A549 (cell line): ENCODE measurements at regions not wholly inside any gene's neighbourhood (a gene's known extent, or its start where the extent isn't known, plus 50 kb on each side); places are given as distances from the start of the nearest gene placed in this dataset.

ENCODE experiments used
- ATAC-seq, 2 experiments: fragments of 200-7000 bp in 1 of 2; fragments of >200 bp in 1 of 2; cut with Nextera tagmentation in 1 of 2; cut with Tn5 transposase in 1 of 2; 3 replicates each; pipeline versions ENCODE4 v1.8.0 to v1.9.1; 2018 to 2020; ENCODE audit warnings: mild to moderate bottlenecking in 1 of 2, moderate library complexity in 1 of 2
- CTCF ChIA-PET: fragments of 300-600 bp; sonication (Branson Sonifier 250); formaldehyde crosslinking; extraction: SDS; loops from one replicate; lab custom pipeline; 2021; ENCODE audit warnings: antibody characterized with exemption, inconsistent platforms; lab: Yijun Ruan, JAX
- POLR2A ChIA-PET: fragments of 350-600 bp; formaldehyde crosslinking; extraction: SDS; loops from one replicate; lab custom pipeline; 2021; ENCODE audit warnings: antibody characterized with exemption, inconsistent platforms; lab: Yijun Ruan, JAX
- DNase-seq, 2 experiments: peaks; one replicate each; pipeline versions ENCODE4 v3.0.0 to v3.0.0-alpha.2; 2011 to 2016; ENCODE audit warnings: low read depth in 1 of 2, low spot score in 1 of 2
- FAIRE-seq: peaks from 2 replicates; lab custom pipeline; 2011; peaks lifted over from hg19 to GRCh38; lab: Jason Lieb, UNC
- H3K27ac ChIP-seq, 2 experiments: fragments of >200 bp; sonication (Bioruptor Twin); formaldehyde crosslinking; 3 replicates each; pipeline ENCODE4 v1.5.1; 2016 to 2017
- H3K4me1 ChIP-seq: fragments of >200 bp; sonication (Bioruptor Twin); formaldehyde crosslinking; 3 replicates; pipeline ENCODE4 v1.6.1; 2016
- H3K4me2 ChIP-seq: fragments of >200 bp; sonication (Bioruptor Twin); formaldehyde crosslinking; 3 replicates; pipeline ENCODE4 v1.6.1; 2016
- H3K4me3 ChIP-seq: fragments of >200 bp; sonication (Bioruptor Twin); formaldehyde crosslinking; 3 replicates; pipeline ENCODE4 v1.5.1; 2016
- H3K9me3 ChIP-seq: fragments of >200 bp; sonication (Bioruptor Twin); formaldehyde crosslinking; 3 replicates; pipeline ENCODE4 v1.6.1; 2016
- ATOH8 ChIP-seq: fragments of 250-450 bp; sonication (Bioruptor Pico); IDR thresholded peaks from 2 replicates; pipeline ENCODE4 v1.5.0; 2020; ENCODE audit warnings: low read depth, mild to moderate bottlenecking, moderate library complexity
- CBX2 ChIP-seq: fragments of 200-600 bp; sonication (generic); IDR thresholded peaks from 2 replicates; pipeline ENCODE4 v1.6.1; 2016; ENCODE audit warnings: low read depth, mild to moderate bottlenecking, borderline replicate concordance
- E2F6 ChIP-seq: IDR thresholded peaks from 2 replicates; pipeline ENCODE4 v1.6.1; 2012; ENCODE audit warnings: low read depth, borderline replicate concordance
- EHMT2 ChIP-seq: fragments of 200-600 bp; sonication (generic); IDR thresholded peaks from 2 replicates; pipeline ENCODE4 v1.6.1; 2016; ENCODE audit warnings: antibody characterized with exemption, low read depth, mild to moderate bottlenecking, moderate library complexity
- FOSL2 ChIP-seq, 2 experiments: fragments of 450-650 bp in 1 of 2; fragments of >200 bp in 1 of 2; sonication (Bioruptor Twin) in 1 of 2; formaldehyde crosslinking; IDR thresholded peaks; 2 replicates each; pipeline versions ENCODE4 v1.5.0 to v1.6.1; 2016 to 2020; ENCODE audit warnings: mild to moderate bottlenecking in 1 of 2, moderate library complexity in 1 of 2
- HES2 ChIP-seq: fragments of >200 bp; sonication (Bioruptor Twin); formaldehyde crosslinking; IDR thresholded peaks from 2 replicates; pipeline ENCODE4 v1.6.1; 2016
- HEYL ChIP-seq: fragments of 250-450 bp; sonication (Bioruptor Pico); IDR thresholded peaks from 2 replicates; pipeline ENCODE4 v1.8.0; 2021; ENCODE audit warnings: mild to moderate bottlenecking, moderate library complexity
- HMGXB4 ChIP-seq: fragments of 250-450 bp; sonication (Bioruptor Pico); IDR thresholded peaks from 2 replicates; pipeline ENCODE4 v1.5.0; 2021; ENCODE audit warnings: mild to moderate bottlenecking, moderate library complexity, borderline replicate concordance
- HOXA7 ChIP-seq: fragments of 250-450 bp; sonication (Bioruptor Pico); IDR thresholded peaks from 2 replicates; pipeline ENCODE4 v1.5.0; 2020; ENCODE audit warnings: mild to moderate bottlenecking, moderate library complexity
- JUN ChIP-seq, 2 experiments: fragments of >200 bp; sonication (Bioruptor Twin); formaldehyde crosslinking; IDR thresholded peaks; 2 replicates in 1 of 2; 3 replicates in 1 of 2; pipeline ENCODE4 v1.6.1; 2016 to 2017
- MYC ChIP-seq: IDR thresholded peaks from 2 replicates; pipeline ENCODE4 v1.6.1; 2012; ENCODE audit warnings: mild to moderate bottlenecking, inconsistent platforms, low read length, improper control_type of control experiment, borderline replicate concordance
- NFE2L2 ChIP-seq: fragments of 150-350 bp; conservative IDR thresholded peaks from 2 replicates; pipeline ENCODE4 v1.6.1; 2014; ENCODE audit warnings: low read length
- POLR2A ChIP-seq: IDR thresholded peaks from 2 replicates; pipeline ENCODE4 v1.6.1; 2012; ENCODE audit warnings: mild to moderate bottlenecking, low read length
- RAD21 ChIP-seq, 2 experiments: fragments of >200 bp in 1 of 2; sonication (Bioruptor Twin) in 1 of 2; formaldehyde crosslinking in 1 of 2; IDR thresholded peaks in 1 of 2; conservative IDR thresholded peaks in 1 of 2; 2 replicates in 1 of 2; 3 replicates in 1 of 2; pipeline ENCODE4 v1.6.1; 2012 to 2018; ENCODE audit warnings: inconsistent platforms in 1 of 2
- SREBF2 ChIP-seq: fragments of 450-650 bp; IDR thresholded peaks from 2 replicates; pipeline ENCODE4 v1.6.1; 2014; ENCODE audit warnings: mild to moderate bottlenecking, moderate library complexity
- ZC3H11A ChIP-seq: fragments of 450-650 bp; IDR thresholded peaks from 2 replicates; pipeline ENCODE4 v1.6.1; 2014; ENCODE audit warnings: antibody characterized with exemption, mild to moderate bottlenecking
- ZFP36 ChIP-seq: fragments of 450-650 bp; IDR thresholded peaks from 2 replicates; pipeline ENCODE4 v1.6.1; 2014; ENCODE audit warnings: borderline replicate concordance; ENCODE audit not compliant: partially characterized antibody
- WGBS: methylation state at CpG from one replicate; pipeline ENCODE4 v1.1.6; 2017; ENCODE audit errors: missing lambda C conversion rate; 5-methylcytosine and 5-hydroxymethylcytosine counted together
- TF ChIP-seq, protein P1 (sequence below): fragments of 450-650 bp; IDR thresholded peaks from 2 replicates; pipeline ENCODE4 v1.6.1; 2014; ENCODE audit warnings: antibody characterized with exemption

GRCh38 chr7:89798599-89798996 lies 355.7 kb upstream of the STEAP1 start:
- ATAC-seq (no peak), DNase-seq (no peak), FAIRE-seq (no peak)
- no peak overlapping the region for H3K4me3 ChIP-seq
- H3K9me3 ChIP-seq = no peaks in the 10 kb centered on the region
- ChIA-PET POLR2A (no interaction called here), CTCF (no interaction called here)
- no peak overlapping the region for H3K27ac ChIP-seq
- WGBS = no CpG with 5 or more reads among the region's 2 CpGs
- no peak for TF ChIP-seq NFE2L2
- H3K4me1 ChIP-seq = no peaks in the 10 kb centered on the region
- H3K4me2 ChIP-seq = no peak overlapping the region

DNA sequence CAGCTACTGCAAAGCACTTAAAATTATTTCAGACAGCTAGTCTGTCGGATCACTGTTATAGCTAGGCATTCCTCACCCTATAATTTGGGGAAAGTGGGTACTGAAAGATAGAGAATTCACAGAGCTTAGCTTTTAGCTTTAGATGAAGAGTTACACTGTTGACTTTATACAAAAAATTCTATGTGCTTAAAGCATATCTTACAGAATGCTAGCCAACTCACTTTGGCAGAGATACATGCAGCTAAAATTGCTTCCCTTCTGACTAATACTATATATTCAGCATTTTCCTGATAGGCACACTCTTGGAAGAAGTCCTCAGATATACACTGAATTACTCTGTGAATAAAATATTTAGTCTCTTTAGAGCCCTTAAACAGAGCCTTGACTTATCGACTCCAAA lies 353.5 kb upstream of the STEAP1 start:
- Histone ChIP-seq H3K9me3 (no peaks in the 10 kb centered on the region), H3K27ac (no peak overlapping the region), H3K4me3 (no peak overlapping the region), H3K4me1 (no peaks in the 10 kb centered on the region), H3K4me2 (no peak overlapping the region)
- TF ChIP-seq NFE2L2 = no peak
- TF ChIP-seq ATOH8 (CRISPR knock-in tag) = no peak
- TF ChIP-seq HMGXB4 (CRISPR knock-in tag) = no peak
- no peak for TF ChIP-seq E2F6
- TF ChIP-seq SREBF2 = no peak
- TF ChIP-seq CBX2 = no peak
- TF ChIP-seq HOXA7 (CRISPR knock-in tag) = no peak
- CTCF ChIA-PET = no interaction called here
- FAIRE-seq (no peak), DNase-seq (no peak), ATAC-seq (no peak)
- WGBS = 5% methylated on average over 2 of the region's 2 CpGs
- POLR2A ChIA-PET = no interaction called here

GRCh38 chr7:89809291-89809690 lies 345.0 kb upstream of the STEAP1 start:
- no peak overlapping the region for H3K4me3 ChIP-seq
- WGBS = 0% methylated on average over 1 of the region's 1 CpG
- CTCF ChIA-PET = no interaction called here
- TF ChIP-seq POLR2A = no peak
- TF ChIP-seq HEYL (CRISPR knock-in tag) = no peak
- TF ChIP-seq EHMT2 = no peak
- no peak for TF ChIP-seq ZC3H11A
- TF ChIP-seq JUN (IDR thresholded peaks at IDR 0.05) = no peak
- no peak for TF ChIP-seq HES2
- no peak for TF ChIP-seq FOSL2 (IDR thresholded peaks at IDR 0.05)
- TF ChIP-seq FOSL2 (CRISPR knock-in tag; IDR thresholded peaks at IDR 0.05) = no peak
- no peak for TF ChIP-seq SREBF2
- no peak for TF ChIP-seq ZFP36
- TF ChIP-seq, protein P1, sequence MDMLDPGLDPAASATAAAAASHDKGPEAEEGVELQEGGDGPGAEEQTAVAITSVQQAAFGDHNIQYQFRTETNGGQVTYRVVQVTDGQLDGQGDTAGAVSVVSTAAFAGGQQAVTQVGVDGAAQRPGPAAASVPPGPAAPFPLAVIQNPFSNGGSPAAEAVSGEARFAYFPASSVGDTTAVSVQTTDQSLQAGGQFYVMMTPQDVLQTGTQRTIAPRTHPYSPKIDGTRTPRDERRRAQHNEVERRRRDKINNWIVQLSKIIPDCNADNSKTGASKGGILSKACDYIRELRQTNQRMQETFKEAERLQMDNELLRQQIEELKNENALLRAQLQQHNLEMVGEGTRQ = no peak
- TF ChIP-seq E2F6 = no peak
- no peak for TF ChIP-seq MYC
- TF ChIP-seq RAD21 (conservative IDR thresholded peaks at IDR 0.05 in 1 of 2, IDR thresholded peaks at IDR 0.05 in 1 of 2) = no peak
- ATAC-seq = no peak
- POLR2A ChIA-PET = no interaction called here
- H3K4me2 ChIP-seq = no peak overlapping the region
- H3K4me1 ChIP-seq = no peaks in the 10 kb centered on the region
- H3K27ac ChIP-seq = no peak overlapping the region
- no peak for FAIRE-seq
- H3K9me3 ChIP-seq = no peaks in the 10 kb centered on the region; the same call in 1 of the 3 replicates
- DNase-seq = no peak
